NCI-H446 (cell line): ENCODE measurements at regions not wholly inside any gene's neighbourhood (a gene's known extent, or its start where the extent isn't known, plus 50 kb on each side); places are given as distances from the start of the nearest gene placed in this dataset.

Source experiments
- DNase-seq, 2 experiments: peaks; one replicate each; lab custom pipeline; 2025; lab: John Stamatoyannopoulos, UW

DNA sequence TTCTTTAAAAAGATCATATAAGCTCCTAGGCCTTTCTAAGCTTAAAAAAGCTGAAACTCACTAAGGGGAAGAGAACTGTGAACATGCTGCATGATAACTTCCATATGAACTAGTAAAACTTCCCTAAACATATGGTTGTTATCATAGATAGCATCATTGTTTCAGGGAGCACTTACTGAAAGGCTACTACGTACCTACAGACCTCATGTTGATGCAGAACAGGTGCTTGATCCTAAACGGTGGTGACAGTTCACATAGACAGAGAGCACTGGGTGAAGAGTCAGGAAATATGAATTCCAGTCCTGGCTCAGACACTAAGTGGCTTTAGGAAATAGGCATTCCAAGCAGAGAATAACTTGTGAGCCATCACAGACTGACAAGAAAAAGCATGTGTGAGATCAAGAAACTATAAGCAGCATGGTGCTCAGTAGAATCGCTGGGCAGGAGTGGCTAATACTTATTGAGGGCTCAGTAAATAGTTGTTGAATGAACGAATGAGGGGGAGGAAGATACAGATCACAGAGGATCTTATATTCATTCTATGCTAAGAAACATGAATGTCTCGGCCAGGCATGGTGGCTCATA lies 78.4 kb upstream of the NUDT4 start:
- DNase-seq = no peak

DNA sequence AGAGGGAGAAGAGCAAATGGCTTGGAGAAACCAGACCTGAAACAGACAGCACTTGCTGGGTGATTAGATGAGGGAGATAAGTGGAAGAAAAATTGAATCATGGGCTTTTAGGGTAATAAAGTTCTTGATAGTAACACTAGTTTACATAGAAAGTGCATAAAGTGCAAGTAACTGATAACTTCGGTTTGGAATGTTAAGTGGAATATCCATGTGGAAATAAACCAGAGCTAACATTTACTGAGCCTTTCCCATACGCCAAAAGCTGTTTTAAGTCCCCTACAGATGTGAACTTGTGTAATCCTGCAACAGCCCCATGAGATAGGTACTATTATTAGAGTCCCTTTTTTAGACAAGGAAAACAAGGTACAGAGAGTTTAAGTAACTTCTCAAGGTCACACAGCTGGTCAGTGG lies 77.1 kb upstream of the NUDT4 start:
- no peak for DNase-seq

DNA sequence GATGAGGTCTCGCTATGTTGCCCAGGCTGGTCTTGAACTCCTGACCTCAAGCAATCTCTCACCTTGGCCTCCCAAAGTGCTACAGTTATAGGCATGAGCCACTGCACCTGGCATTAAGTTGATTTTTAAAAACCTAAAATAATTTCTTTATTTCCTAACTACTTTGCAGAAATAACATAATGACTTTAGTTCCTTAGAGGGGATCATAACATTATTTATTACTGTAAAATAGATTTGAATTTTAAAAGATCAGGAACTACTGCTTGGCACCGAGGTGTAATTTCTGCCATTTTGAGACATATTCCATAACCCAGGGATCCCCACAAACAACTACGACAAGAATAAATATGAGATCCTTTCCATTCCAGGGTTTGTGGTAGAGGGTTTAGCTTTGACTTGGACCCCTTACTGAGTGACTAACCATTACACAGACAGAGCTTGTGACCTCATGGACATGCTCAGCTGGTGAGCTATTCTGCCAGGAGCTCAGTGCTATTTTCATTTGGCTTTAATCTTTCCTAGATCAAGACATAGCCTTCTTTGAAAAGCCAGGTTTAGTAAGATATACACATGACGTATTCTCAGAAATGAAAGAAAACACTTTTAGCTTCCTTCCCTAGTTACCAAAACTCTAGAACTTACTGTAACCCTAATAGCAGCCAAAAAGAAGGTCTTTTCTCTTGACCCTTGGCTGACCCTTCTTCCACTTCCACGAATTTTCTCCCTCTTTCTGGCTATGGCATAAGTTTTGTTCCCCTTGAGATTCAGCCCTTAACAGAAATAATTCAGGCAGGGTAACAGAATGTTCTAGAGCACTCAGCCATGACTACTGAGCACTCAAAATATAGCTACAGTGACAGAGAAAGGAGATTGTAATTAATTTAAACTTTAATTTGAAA lies 75.1 kb upstream of the NUDT4 start:
- no peak for DNase-seq

DNA sequence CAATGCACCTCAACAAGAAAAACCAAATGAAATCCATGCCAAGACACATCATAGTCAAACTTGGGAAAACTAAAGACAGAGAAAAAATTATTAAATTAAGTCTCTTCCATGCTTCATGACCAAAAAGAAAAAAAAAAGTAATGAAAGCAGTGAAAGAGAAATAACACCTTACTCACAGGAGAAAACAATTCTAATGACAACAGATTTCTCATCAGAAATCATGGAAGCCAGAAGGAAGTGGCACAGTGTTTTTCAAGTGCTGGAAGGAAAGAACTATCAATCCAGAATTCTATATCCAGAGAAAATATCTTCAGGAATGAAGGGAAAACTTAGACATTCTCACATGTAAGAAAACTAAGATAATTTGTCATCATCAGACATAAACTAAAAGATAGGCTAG lies 71.1 kb upstream of the NUDT4 start:
- DNase-seq = no peak

DNA sequence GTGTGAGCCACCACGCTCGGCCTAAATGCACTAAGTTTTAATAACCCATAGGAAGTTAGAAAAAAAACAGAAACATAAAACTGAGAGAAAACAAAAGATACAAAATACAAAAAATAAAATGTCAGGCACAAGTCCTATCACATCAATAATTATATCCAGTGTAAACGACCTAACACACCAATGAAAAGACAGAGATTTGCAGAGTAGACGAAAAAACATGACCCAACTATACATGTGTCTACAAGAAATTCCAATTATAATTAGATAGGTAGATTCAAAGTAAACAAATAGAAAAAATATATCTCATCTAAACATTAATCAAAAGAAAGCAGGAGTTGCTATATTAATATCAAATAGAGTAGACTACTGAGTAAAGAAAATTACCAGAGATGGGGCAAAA lies 69.4 kb upstream of the NUDT4 start:
- DNase-seq = no peak

DNA sequence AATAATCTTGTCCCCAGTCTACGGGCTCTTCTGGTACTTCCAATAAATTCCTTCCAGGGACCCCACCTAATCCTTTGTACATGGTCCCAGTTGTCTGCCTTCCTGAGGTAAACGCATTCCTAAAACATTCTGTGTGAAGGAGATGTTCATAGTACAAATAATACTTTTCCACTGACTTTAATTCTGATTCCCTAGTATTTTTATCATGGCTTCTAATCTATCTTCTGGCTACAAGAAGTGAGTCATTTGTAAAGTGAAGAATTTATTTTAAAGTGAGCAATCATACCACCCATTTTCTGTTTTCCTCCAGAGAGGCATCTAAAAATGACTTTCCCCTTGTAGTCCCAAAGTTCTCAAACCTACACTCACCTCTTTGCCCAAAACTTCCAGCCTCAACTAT lies 65.9 kb upstream of the NUDT4 start:
- no peak for DNase-seq

DNA sequence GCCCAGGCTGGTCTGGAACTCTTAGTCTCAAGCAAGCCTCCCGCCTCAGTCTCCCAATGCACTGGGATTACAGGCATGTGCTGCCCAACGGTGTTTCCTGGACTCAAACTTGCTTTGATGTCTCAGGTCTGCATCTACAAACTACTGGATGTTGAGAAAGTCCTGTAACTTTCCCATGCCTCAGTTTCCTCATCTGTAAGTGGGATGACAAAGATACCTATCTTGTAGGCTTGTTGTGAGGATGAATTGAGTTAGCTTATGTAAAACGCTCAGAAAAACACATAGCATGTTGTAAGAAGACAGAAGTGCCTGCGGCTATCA lies 63.6 kb upstream of the NUDT4 start:
- DNase-seq = no peak

DNA sequence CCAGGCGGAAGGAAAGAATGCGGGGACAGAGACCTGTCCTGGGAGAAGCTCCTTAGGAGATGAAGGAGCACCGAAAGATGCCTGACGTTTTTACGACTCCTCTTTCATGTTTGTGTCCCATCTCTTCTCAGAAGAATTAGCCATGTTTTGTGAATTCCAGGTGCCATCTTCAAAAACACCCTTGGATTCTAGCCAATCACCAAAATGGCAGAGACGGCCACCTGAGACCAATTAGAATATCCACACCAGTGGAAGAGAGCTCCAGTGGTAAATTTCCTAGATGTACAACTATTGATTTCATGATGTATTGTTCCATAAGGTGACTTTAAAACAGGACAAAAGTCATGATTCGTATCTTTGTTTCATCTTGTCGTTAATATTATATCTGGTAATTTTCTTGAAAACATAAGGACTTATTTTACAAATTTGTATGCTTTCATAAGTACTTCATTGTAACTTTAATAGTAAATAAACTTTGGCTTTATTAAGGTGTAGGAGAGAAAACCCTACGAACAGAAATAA lies 62.3 kb upstream of the NUDT4 start:
- DNase-seq = no peak

DNA sequence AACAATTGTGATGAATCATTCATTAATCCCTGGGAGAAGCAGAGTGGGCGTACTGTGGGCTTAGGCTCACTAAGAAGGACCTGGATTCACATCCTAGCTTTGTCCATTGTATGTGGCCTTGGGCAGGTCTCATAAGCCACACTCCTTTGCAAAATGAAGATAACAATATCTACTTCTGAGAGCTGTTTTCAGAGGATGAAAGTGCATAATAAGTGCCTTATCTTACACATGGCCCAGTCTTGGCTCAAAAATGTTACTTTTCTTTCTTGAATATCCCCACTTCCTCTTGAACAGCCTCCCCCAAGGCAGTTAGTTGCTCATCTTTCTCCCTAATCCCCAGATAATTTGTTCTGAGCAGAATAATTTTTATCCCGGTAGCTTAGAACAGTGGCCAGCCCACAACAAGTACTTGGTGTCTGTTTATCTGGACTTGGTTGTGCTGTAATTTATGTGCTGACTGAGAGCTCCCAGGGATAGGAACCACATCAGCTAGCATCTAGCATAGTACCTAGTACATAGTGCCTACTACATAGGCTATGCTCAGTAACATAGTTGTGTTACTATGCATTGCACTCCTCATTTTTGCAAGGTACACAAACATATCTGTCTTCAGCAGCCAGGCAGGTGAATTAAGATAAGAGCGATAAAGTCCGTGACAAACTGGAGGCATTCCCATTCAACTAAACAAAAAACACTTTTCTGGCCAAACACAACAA lies 61.7 kb upstream of the NUDT4 start:
- no peak for DNase-seq

DNA sequence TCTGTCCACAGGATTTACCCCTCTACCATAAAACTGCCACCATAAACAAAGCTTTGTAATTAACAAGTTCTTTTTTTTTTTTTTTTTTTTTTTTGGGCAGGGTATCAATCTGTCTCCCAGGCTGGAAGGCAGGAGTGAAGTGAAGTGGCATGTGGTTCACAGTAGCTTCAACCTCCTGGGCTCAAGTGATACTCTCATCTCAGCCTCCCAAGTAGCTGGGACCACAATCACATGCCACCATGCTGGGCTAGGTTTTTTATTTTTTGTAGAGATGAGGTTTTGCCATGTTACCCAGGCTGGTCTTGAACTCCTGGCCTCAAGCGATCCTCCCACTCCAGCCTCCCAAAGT lies 61.1 kb upstream of the NUDT4 start:
- DNase-seq = no peak

DNA sequence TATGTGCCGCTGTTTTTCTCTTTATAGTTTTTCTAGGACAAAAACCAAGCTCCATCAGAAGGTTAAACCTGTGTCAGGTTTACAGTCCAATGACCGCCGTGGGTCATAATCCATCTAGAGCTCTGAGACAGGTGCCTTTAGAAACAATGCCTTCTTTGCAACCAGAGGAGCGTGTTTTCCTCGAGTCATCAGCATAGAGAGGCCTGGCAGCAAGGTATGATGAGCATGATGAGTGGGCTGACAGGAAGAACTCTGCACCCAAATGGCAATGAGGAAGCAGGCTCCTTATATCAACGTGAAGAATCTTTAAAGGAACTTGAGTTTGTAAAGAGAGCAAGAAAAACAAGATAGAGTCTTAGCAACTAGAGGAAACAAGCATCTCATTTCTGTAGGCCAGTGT lies 60.5 kb upstream of the NUDT4 start:
- no peak for DNase-seq

DNA sequence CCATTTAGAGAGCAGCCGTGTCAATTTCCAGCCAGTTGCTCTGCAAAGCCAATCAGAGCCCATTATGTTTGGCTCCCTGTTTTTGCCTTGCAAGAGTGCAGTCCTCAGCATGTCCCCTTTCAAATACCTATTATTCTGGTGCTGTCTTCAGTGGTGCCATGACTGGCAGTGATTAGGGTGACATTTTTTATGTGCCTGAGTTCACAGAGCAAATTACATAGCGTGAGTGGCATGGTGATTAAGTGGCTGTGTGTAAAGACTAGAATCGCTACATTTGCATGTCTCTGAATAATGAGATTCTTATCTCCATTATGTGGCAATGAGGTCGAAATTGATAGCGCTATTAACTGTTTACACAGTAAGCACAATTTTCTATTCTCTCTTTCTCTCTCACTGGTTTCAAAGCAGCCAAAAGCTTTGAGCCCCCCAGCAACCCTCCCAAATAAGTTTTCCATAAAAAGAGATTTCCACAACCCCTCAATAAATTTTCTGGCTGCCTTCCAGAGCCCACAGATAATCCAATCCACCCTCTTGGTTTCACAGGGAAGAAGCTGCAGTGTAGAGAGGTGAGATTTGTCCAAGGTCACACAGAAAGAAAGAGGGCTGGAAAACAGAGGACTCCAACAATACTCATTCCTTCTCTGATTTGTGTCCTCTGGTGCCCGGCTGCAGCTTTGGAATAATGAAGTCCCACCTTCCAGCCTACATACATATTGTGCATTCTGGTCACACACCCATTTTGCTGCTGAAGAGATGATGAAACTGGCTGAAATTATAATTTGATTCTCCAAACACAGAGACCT lies 58.8 kb upstream of the NUDT4 start:
- DNase-seq = no peak

DNA sequence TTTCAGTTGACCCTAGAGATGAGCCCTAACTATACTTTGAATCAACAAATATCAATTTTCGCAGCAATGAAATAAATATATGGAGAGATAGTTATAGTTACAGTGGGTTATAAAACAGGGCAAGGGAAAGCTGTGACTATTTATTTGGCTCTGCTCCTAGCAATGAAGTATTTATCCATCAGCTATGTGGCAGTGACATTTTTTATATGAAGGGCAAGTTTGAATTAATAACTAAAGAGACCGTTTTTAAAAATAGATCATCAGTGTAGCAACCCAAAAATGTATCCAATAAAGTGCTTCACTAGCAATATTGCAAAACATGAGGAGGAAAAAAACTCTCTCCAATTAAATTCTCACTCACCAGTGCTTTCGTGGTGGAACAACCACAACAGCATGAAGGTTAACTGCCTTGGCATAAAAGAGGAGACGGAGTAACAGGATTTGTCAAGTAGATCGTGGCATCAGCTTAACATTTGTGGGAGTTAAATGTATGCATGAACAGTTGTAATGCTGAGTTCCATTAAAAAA lies 58.1 kb upstream of the NUDT4 start:
- DNase-seq = no peak

DNA sequence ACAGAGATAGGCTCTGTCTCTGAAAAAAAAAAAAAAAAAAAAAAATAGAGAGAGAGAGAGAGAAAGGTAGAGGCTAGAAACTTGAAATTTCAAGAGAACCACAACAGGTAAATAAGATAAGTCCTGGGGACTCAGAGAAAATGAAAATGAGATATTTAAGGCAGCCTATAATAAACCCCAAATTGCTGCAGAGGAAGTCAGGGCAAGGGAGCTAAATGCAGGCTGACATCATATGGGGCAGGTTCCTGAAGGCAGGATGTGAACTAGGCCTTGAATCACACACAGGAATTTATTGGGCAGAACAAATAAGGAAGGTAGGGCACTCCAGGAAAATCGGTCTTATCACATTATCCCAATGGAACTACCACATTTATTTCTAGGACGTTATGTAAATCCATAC lies 54.9 kb upstream of the NUDT4 start:
- no peak for DNase-seq

DNA sequence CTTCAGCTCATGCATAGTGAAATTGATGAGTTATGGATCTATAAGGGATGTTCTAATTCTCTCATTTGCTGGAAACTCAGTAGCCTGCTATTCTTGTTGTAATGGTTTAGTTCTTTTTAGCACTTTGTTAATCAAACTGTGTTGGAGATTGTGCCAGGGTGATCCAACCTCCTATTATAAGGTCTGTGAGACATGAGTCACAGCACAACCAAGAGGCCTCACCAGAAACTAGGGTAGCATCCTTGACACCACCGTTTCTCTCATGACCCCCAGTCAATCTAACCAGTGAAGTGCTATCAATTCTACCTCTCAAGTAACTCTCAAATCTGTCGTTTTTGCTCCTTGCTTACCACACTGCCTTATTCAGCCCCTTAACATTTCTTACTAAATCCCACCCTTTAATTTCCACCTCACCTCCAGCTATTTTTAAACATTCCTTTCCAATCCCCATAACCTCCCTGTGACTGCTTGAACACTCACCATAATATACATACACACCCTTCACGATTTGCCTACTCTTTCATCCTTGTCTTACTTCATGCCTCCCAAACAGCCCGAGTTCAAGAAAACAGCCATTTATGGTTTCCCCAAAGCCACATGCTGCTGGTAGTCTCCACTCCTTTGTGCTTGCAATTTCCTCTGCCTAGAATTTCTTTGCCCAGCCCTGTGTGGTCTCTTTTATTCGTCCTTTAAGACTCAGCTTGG lies 53.9 kb upstream of the NUDT4 start:
- DNase-seq = no peak

DNA sequence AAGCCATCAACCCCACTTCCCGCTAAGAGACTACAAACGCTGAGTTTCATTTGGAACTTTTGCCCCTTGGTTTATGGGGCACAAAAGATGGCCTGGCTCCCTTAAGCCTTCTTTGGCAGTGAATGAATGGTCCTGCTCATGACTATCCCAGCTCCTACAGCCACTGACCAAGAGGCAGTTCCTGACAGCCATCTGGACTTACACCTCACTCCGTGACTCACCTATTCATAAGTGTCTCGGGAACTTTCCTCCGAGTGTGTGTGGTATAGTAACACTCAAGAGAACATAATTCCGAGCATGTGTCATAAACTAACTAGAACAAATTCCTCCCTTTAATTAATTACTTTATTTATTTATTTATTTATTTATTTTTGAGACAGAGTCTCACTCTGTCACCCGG lies 51.9 kb upstream of the NUDT4 start:
- DNase-seq = no peak
